Mesendoderm (in vitro differentiated cells): ENCODE measurements at regions not wholly inside any gene's neighbourhood (a gene's known extent, or its start where the extent isn't known, plus 50 kb on each side); places are given as distances from the start of the nearest gene placed in this dataset.
A peak's percentile ranks its signal among the peaks of the same experiment; 100 is the strongest.

Experiments
- DNase-seq: peaks from one replicate; pipeline ENCODE4 v3.0.0; 2013
- H2AK5ac ChIP-seq: 2 replicates; pipeline ENCODE4 v1.6.1; 2013; ENCODE audit warnings: low read length, inconsistent platforms
- H2BK120ac ChIP-seq: 2 replicates; pipeline ENCODE4 v1.6.1; 2013; ENCODE audit warnings: low read depth, mild to moderate bottlenecking, low read length, moderate library complexity, mixed read lengths
- H2BK15ac ChIP-seq: replicated peaks from 2 replicates; pipeline ENCODE4 v1.6.1; 2013; ENCODE audit warnings: low read depth, mild to moderate bottlenecking, moderate library complexity
- H2BK5ac ChIP-seq: 2 replicates; pipeline ENCODE4 v1.6.1; 2013; ENCODE audit warnings: low read length, inconsistent platforms
- H3K18ac ChIP-seq: 2 replicates; pipeline ENCODE4 v1.6.1; 2013; ENCODE audit warnings: mild to moderate bottlenecking, low read length, mixed read lengths
- H3K23ac ChIP-seq: one replicate; pipeline ENCODE4 v1.6.1; 2013; ENCODE audit warnings: low read length
- H3K27ac ChIP-seq: 2 replicates; pipeline ENCODE4 v1.5.1; 2013; ENCODE audit warnings: low read depth, mild to moderate bottlenecking, inconsistent platforms, low read length, moderate library complexity
- H3K27me3 ChIP-seq: 2 replicates; pipeline ENCODE4 v1.6.1; 2013; ENCODE audit warnings: low read length, control low read depth, mild to moderate bottlenecking, inconsistent platforms; ENCODE audit not compliant: insufficient read depth, poor library complexity
- H3K36me3 ChIP-seq: 2 replicates; pipeline ENCODE4 v1.6.1; 2013; ENCODE audit warnings: low read length, inconsistent platforms; ENCODE audit not compliant: control insufficient read depth, insufficient read depth
- H3K4ac ChIP-seq: one replicate; pipeline ENCODE4 v1.6.1; 2013; ENCODE audit warnings: low read depth, mild to moderate bottlenecking, low read length, moderate library complexity
- H3K4me1 ChIP-seq: 2 replicates; pipeline ENCODE4 v1.6.1; 2013; ENCODE audit warnings: low read depth, low read length, inconsistent platforms; ENCODE audit not compliant: control insufficient read depth
- H3K4me2 ChIP-seq: 2 replicates; pipeline ENCODE4 v1.6.1; 2013; ENCODE audit warnings: low read length
- H3K4me3 ChIP-seq: 2 replicates; pipeline ENCODE4 v1.5.1; 2013; ENCODE audit warnings: mild to moderate bottlenecking, low read length
- H3K56ac ChIP-seq: one replicate; pipeline ENCODE4 v1.6.1; 2013; ENCODE audit warnings: low read length
- H3K79me1 ChIP-seq: 2 replicates; pipeline ENCODE4 v1.6.1; 2013; ENCODE audit warnings: low read length, inconsistent platforms
- H3K79me2 ChIP-seq: 2 replicates; pipeline ENCODE4 v1.6.1; 2013; ENCODE audit warnings: mild to moderate bottlenecking, low read length; ENCODE audit not compliant: control insufficient read depth, insufficient read depth
- H3K9ac ChIP-seq: 2 replicates; pipeline ENCODE4 v1.6.1; 2013; ENCODE audit warnings: low read length, inconsistent platforms
- H4K5ac ChIP-seq: one replicate; pipeline ENCODE4 v1.6.1; 2013; ENCODE audit warnings: low read length
- H4K8ac ChIP-seq: one replicate; pipeline ENCODE4 v1.6.1; 2013; ENCODE audit warnings: low read depth, mild to moderate bottlenecking, control low read depth, low read length, moderate library complexity
- WGBS: extraction: QIAGEN DNeasy Blood & Tissue Kit; methylation state at CpG from one replicate; pipeline ENCODE4 v1.1.7; 2013; ENCODE audit warnings: low lambda C conversion rate, missing lambda C conversion rate; ENCODE audit not compliant: insufficient coverage; ENCODE audit errors: extremely low coverage; 5-methylcytosine and 5-hydroxymethylcytosine counted together

DNA sequence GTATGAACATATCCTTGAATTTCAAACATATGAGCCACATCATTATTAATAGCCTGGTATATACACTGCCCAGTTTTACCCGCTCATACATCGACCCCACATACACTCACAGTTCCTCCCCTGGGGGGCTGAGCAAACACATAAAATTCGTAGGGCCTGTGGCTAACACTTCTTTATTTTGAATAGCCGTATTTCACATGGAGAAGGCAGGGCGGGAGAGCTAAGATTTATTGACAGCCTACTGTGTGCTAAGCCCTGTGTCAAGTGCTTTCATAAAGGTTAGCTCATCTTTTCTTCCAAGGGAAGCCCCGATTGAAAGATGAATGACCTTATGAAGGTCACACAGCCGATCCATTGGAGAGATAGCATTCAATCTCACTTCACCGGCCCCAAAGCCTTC lies 134.4 kb downstream of the ENC1 start:
- Histone ChIP-seq H3K27ac (no peak overlapping the region), H4K5ac (no peak overlapping the region), H3K4me3 (no peak overlapping the region), H3K4me1 (peaks cover 2% of the 10 kb centered on the region), H3K56ac (no peak overlapping the region), H3K27me3 (peaks cover 1% of the 10 kb centered on the region), H2BK120ac (no peak overlapping the region), H4K8ac (no peak overlapping the region), H2AK5ac (peak overlapping the region; percentile 75), H3K23ac (no peak overlapping the region), H2BK5ac (no peak overlapping the region), H3K18ac (no peak overlapping the region), H3K79me1 (no peaks in the 10 kb centered on the region), H3K79me2 (no peaks in the 10 kb centered on the region), H2BK15ac (no peak overlapping the region), H3K9ac (no peak overlapping the region), H3K4ac (no peak overlapping the region), H3K36me3 (no peaks in the 10 kb centered on the region), H3K4me2 (no peak overlapping the region)
- WGBS: no CpG with 5 or more reads among the region's 8 CpGs
- no peak for DNase-seq

DNA sequence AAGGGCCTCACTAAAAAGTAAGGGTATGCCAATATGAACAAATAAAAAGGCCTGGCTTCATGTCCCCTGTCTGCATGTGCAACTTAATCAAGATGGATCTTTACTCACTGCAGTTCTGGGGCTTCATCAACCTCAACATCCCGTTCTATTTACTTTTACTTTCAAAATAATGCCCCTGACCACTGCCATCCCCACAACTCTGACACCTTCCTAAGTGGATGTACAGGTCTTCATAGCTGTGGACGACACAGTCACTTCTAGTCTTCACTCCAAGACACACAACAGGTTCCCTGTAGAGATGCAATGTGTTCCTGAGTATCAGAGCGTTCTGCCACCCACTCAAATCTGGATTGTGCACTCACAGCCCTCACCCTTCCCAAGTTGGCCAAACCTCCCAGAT lies 136.1 kb downstream of the ENC1 start:
- WGBS: no CpG with 5 or more reads among the region's 3 CpGs
- H3K4me1 ChIP-seq: peaks cover 5% of the 10 kb centered on the region
- DNase-seq: no peak

DNA sequence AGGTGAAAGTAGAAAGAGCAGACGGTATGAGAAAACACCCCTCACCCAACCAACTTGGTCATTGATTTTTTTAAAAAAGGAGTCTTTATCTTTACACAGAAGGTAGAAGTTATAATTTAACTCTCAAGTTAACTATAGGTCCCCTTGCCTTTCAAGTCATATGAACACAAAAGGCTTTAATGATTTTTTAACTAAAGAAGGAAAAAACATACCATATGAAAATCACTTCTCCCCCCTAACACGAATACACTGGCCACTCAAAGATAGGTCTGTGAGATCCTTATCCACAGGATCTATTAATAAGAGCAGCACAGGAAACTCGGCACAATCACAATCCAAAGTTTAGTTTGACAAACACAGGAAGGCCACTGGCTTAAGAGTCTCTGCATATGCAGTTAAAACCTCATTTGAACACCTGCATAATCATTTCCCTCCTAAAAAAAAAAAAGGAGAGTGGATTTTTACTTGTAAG lies 138.0 kb downstream of the ENC1 start:
- no peak overlapping the region for H3K4me2 ChIP-seq
- no peak overlapping the region for H3K27ac ChIP-seq
- H3K18ac ChIP-seq: no peak overlapping the region
- H2BK5ac ChIP-seq: no peak overlapping the region
- H3K79me2 ChIP-seq: no peaks in the 10 kb centered on the region
- H3K4me3 ChIP-seq: no peak overlapping the region
- no peaks in the 10 kb centered on the region for H3K27me3 ChIP-seq
- no peaks in the 10 kb centered on the region for H3K79me1 ChIP-seq
- H3K36me3 ChIP-seq: no peaks in the 10 kb centered on the region
- peaks cover 5% of the 10 kb centered on the region for H3K4me1 ChIP-seq
- H3K4ac ChIP-seq: no peak overlapping the region
- H2BK120ac ChIP-seq: no peak overlapping the region
- DNase-seq: no peak
- H4K8ac ChIP-seq: no peak overlapping the region
- H2BK15ac ChIP-seq: no peak overlapping the region
- H4K5ac ChIP-seq: no peak overlapping the region
- no CpG with 5 or more reads among the region's 3 CpGs for WGBS
- H3K56ac ChIP-seq: no peak overlapping the region
- H3K23ac ChIP-seq: no peak overlapping the region
- H2AK5ac ChIP-seq: no peak overlapping the region
- H3K9ac ChIP-seq: no peak overlapping the region

More for the DNA sequence above, 136.1 kb downstream of the ENC1 start:
- peaks cover 1% of the 10 kb centered on the region for H3K27me3 ChIP-seq
- H3K79me2 ChIP-seq: no peaks in the 10 kb centered on the region
- H3K79me1 ChIP-seq: no peaks in the 10 kb centered on the region
- H3K4me2 ChIP-seq: no peak overlapping the region
- no peak overlapping the region for H2BK120ac ChIP-seq
- H2BK5ac ChIP-seq: no peak overlapping the region
- H3K18ac ChIP-seq: no peak overlapping the region
- no peak overlapping the region for H3K4me3 ChIP-seq
- no peak overlapping the region for H3K23ac ChIP-seq
- H2BK15ac ChIP-seq: no peak overlapping the region
- no peak overlapping the region for H4K8ac ChIP-seq
- no peak overlapping the region for H3K4ac ChIP-seq
- no peak overlapping the region for H3K9ac ChIP-seq
- H3K36me3 ChIP-seq: no peaks in the 10 kb centered on the region
- no peak overlapping the region for H3K27ac ChIP-seq
- no peak overlapping the region for H3K56ac ChIP-seq
- no peak overlapping the region for H4K5ac ChIP-seq
- no peak overlapping the region for H2AK5ac ChIP-seq

DNA sequence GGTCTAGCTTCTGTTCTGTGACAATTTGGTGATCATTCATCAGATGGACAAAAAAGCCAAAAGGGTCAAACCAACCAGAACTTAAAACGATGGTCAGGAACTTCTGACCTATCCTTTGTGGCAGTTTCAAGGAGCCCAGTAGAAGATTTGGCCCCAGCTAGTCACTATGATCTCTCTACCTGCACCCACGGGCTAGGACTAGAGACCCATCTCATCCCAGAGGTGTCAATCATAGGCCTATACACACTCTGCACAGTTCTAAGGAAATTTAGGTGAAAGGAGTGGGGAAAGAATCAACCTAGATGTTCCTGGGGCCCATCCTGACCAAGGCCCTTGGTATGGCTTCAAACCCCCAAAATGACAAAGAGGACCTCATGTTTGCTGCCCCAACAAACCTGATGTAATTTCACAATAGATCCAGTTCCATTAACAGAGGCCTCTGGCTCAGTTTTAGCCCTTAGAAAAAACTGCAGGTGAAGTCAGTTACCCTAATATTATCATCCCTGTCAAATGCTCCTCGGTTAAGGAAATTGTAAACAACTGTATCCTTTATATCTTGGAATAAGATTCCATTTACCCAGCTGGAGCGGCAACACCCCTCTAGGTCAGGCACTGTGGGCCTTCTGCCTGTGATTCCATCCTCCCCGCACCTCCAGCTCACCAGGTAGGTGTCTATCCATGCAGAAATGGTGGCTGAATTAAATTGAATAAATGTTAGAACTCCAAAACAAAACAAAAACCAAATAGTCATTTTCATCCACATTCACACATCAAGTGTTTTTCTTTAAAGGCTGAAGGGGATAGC lies 138.7 kb downstream of the ENC1 start:
- Histone ChIP-seq H3K23ac (no peak overlapping the region), H2AK5ac (no peak overlapping the region), H3K18ac (no peak overlapping the region), H4K5ac (no peak overlapping the region), H3K4me2 (no peak overlapping the region), H4K8ac (no peak overlapping the region), H2BK15ac (no peak overlapping the region), H3K4me3 (no peak overlapping the region), H2BK5ac (no peak overlapping the region), H3K4me1 (peaks cover 4% of the 10 kb centered on the region), H2BK120ac (no peak overlapping the region), H3K79me1 (no peaks in the 10 kb centered on the region), H3K4ac (no peak overlapping the region), H3K36me3 (no peaks in the 10 kb centered on the region), H3K27ac (no peak overlapping the region), H3K9ac (no peak overlapping the region), H3K79me2 (no peaks in the 10 kb centered on the region), H3K56ac (no peak overlapping the region), H3K27me3 (no peaks in the 10 kb centered on the region)
- WGBS: no CpG with 5 or more reads among the region's 5 CpGs
- no peak for DNase-seq

DNA sequence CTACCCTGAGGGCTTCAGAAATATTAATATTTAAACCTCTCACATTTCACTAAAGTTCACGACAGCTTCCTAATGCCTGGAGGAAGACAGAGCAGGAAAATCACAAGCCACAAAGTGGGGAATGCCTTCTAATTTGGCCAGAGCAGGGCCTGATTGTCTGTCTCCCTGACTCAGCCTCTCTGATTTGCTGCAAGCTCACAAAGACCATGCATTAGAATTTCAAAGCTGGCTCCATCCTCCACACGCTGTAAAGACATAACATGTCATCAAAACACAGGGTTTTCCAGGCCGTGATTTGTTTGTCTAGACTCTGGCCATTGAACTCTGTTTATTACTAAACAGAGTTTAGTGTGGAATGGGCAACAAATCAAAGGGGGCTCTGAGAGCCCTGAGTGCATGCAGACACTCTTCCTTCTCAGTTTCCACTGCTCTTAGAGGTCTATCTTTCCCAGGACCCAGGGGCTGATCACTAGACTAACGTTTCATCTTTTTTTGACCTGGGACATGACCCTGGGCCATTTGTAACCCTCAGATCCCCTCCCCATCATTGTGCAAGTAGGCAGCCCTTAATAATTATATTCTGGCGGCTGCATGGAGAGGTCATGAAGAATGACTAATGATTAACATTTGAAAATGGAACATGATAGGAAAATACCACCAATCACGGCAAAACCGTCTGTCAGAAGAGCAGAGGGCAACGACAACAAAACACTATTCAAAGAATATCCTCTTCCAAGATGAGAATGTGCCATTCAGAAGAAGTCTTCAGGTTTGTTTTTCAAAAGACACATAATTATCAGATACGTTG lies 140.2 kb downstream of the ENC1 start:
- peak overlapping the region; percentile 84 for H3K18ac ChIP-seq
- peak; percentile 42 for DNase-seq
- H4K5ac ChIP-seq: no peak overlapping the region
- H3K4ac ChIP-seq: no peak overlapping the region
- no peaks in the 10 kb centered on the region for H3K36me3 ChIP-seq
- H3K4me1 ChIP-seq: peaks cover 3% of the 10 kb centered on the region
- no peak overlapping the region for H3K9ac ChIP-seq
- H3K27ac ChIP-seq: no peak overlapping the region
- no peak overlapping the region for H3K23ac ChIP-seq
- no peak overlapping the region for H2BK5ac ChIP-seq
- no peaks in the 10 kb centered on the region for H3K79me2 ChIP-seq
- H2BK15ac ChIP-seq: peak overlapping the region; percentile 92
- no peak overlapping the region for H3K4me3 ChIP-seq
- H2AK5ac ChIP-seq: no peak overlapping the region
- H2BK120ac ChIP-seq: no peak overlapping the region
- no CpG with 5 or more reads among the region's 9 CpGs for WGBS
- H3K27me3 ChIP-seq: no peaks in the 10 kb centered on the region
- H4K8ac ChIP-seq: peak overlapping the region; percentile 42
- H3K4me2 ChIP-seq: no peak overlapping the region
- H3K79me1 ChIP-seq: no peaks in the 10 kb centered on the region
- H3K56ac ChIP-seq: peak overlapping the region; percentile 37
